ENCODE measurements at regions not wholly inside any gene's neighbourhood (a gene's known extent, or its start where the extent isn't known, plus 50 kb on each side); places are given as distances from the start of the nearest gene placed in this dataset.

- TF ChIP-seq ELF4 (IDR thresholded peaks at IDR 0.05) (no peak), FOXM1 (IDR thresholded peaks at IDR 0.05; ENCODE audit: borderline replicate concordance) (no peak), FOXK2 (IDR thresholded peaks at IDR 0.05) (no peak), SUZ12 (IDR thresholded peaks at IDR 0.05) (no peak), HDGF (IDR thresholded peaks at IDR 0.05; ENCODE audit: borderline replicate concordance) (no peak), LEF1 (IDR thresholded peaks at IDR 0.05; ENCODE audit: borderline replicate concordance) (no peak), TARDBP (IDR thresholded peaks at IDR 0.05) (no peak)
Measured at GRCh38 chr14:22230517-22230916, 358.5 kb downstream of the DAD1 start.

Data from HEK293T (cell line).